CD4-positive, alpha-beta T cell (primary cell): ENCODE measurements at regions not wholly inside any gene's neighbourhood (a gene's known extent, or its start where the extent isn't known, plus 50 kb on each side); places are given as distances from the start of the nearest gene placed in this dataset.

Source experiments
- ATAC-seq: fragments of 200-7000 bp; cut with Tn5 transposase; one replicate; pipeline ENCODE4 v1.10.0; 2022; ENCODE audit warnings: mild to moderate bottlenecking; ENCODE audit not compliant: poor library complexity
- CTCF ChIA-PET: fragments of 350-600 bp; sonication (Branson Sonifier 250); formaldehyde crosslinking; loops from one replicate; lab custom pipeline; 2021; ENCODE audit warnings: antibody characterized with exemption, inconsistent platforms; lab: Charles Lee
- POLR2A ChIA-PET: fragments of 350-600 bp; sonication (Branson Sonifier 250); formaldehyde crosslinking; loops from one replicate; lab custom pipeline; 2021; ENCODE audit warnings: antibody characterized with exemption, inconsistent platforms; lab: Charles Lee
- DNase-seq, 14 experiments: peaks; one replicate each; pipeline ENCODE4 v3.0.0-alpha.2; 2013 to 2020; ENCODE audit warnings: mixed read lengths in 2 of 14
- H3K27ac ChIP-seq, 2 donors: one replicate each; pipeline versions ENCODE4 v1.5.1 to v1.7.0; 2013; ENCODE audit warnings: low read length in 2 of 2, low read depth in 1 of 2, mild to moderate bottlenecking in 1 of 2
- H3K27me3 ChIP-seq, 2 experiments: 1 replicate in 1 of 2; 2 replicates in 1 of 2; pipeline versions ENCODE4 v1.6.1 to v1.7.0; 2013; ENCODE audit warnings: low read length in 2 of 2, control low read depth in 1 of 2, mild to moderate bottlenecking in 1 of 2, moderate library complexity in 1 of 2; ENCODE audit not compliant: insufficient read depth in 2 of 2, control insufficient read depth in 1 of 2
- H3K36me3 ChIP-seq: one replicate; pipeline ENCODE4 v1.6.1; 2013; ENCODE audit warnings: low read length, control low read depth; ENCODE audit not compliant: insufficient read depth
- H3K4me1 ChIP-seq: one replicate; pipeline ENCODE4 v1.6.1; 2013; ENCODE audit warnings: low read length, control low read depth; ENCODE audit not compliant: insufficient read depth
- H3K4me3 ChIP-seq: one replicate; pipeline ENCODE4 v1.5.1; 2013; ENCODE audit warnings: mild to moderate bottlenecking, low read length, moderate library complexity
- H3K9me3 ChIP-seq, 2 experiments: 1 replicate in 1 of 2; 2 replicates in 1 of 2; pipeline versions ENCODE4 v1.6.1 to v1.7.0; 2013; ENCODE audit warnings: low read length in 2 of 2, mild to moderate bottlenecking in 2 of 2, control low read depth in 1 of 2, moderate library complexity in 1 of 2; ENCODE audit not compliant: control insufficient read depth in 1 of 2, insufficient read depth in 1 of 2
- H3K27ac Mint-ChIP-seq: one replicate; pipeline ENCODE4 v1.8.0; 2020; ENCODE audit warnings: mixed read lengths
- H3K27me3 Mint-ChIP-seq: one replicate; pipeline ENCODE4 v1.8.0; 2021; ENCODE audit warnings: mixed read lengths
- H3K36me3 Mint-ChIP-seq: one replicate; pipeline ENCODE4 v1.8.0; 2021; ENCODE audit warnings: low read depth, mixed read lengths
- H3K4me1 Mint-ChIP-seq: one replicate; pipeline ENCODE4 v1.8.0; 2021; ENCODE audit warnings: low read depth, mixed read lengths
- H3K4me3 Mint-ChIP-seq: one replicate; pipeline ENCODE4 v1.8.0; 2020; ENCODE audit warnings: mild to moderate bottlenecking, mixed read lengths
- H3K9me3 Mint-ChIP-seq: one replicate; pipeline ENCODE4 v1.8.0; 2020; ENCODE audit warnings: mixed read lengths
- CTCF ChIP-seq: fragments of 200-600 bp; IDR thresholded peaks from one replicate; pipeline ENCODE4 v1.8.0; 2022; ENCODE audit warnings: antibody characterized with exemption, mild to moderate bottlenecking
- intact Hi-C, 2 experiments: fragments of 100-400 bp; cut with DNase I in 1 of 2; cut with micrococcal nuclease in 1 of 2; formaldehyde crosslinking; loops; one replicate each; pipeline versions ENCODE4 v1.15.1 to v1.9.0; 2023 to 2025; cut with DNase I, micrococcal nuclease

- H3K4me1 Mint-ChIP-seq: peaks cover 48% of the 10 kb centered on the region
- DNase-seq (no peak), ATAC-seq (no peak)
- no peak overlapping the region for H3K27ac ChIP-seq
- H3K27me3 ChIP-seq: no peaks in the 10 kb centered on the region
- H3K27me3 Mint-ChIP-seq: no peaks in the 10 kb centered on the region
- peak overlapping the region; percentile 20 for H3K4me3 Mint-ChIP-seq
- H3K9me3 Mint-ChIP-seq: peaks cover 4% of the 10 kb centered on the region
- intact Hi-C loops: loop anchor here in 1 of 2 experiments (10.0 kb wide), 2 partner anchors 126 to 356 kb away; no protein-coding TSS in a partner anchor
- H3K4me1 ChIP-seq: peaks cover 9% of the 10 kb centered on the region
- H3K4me3 ChIP-seq: no peak overlapping the region
- peaks cover 7% of the 10 kb centered on the region for H3K36me3 Mint-ChIP-seq
- no peaks in the 10 kb centered on the region for H3K9me3 ChIP-seq
- no peaks in the 10 kb centered on the region for H3K36me3 ChIP-seq
- POLR2A ChIA-PET: interaction anchor here (1.3 kb wide), 2 partner anchors 9 to 61 kb away, joined by 3 read pairs; no protein-coding TSS in a partner anchor
- peak overlapping the region; percentile 94 for H3K27ac Mint-ChIP-seq
- CTCF ChIA-PET: interaction anchor here (1.6 kb wide), 1 partner anchor 31 kb away, joined by 3 read pairs; no protein-coding TSS in a partner anchor
- no peak for TF ChIP-seq CTCF
These were observed 232.9 kb upstream of the B3GALT2 start for GRCh38 chr1:193419295-193419694.

DNA sequence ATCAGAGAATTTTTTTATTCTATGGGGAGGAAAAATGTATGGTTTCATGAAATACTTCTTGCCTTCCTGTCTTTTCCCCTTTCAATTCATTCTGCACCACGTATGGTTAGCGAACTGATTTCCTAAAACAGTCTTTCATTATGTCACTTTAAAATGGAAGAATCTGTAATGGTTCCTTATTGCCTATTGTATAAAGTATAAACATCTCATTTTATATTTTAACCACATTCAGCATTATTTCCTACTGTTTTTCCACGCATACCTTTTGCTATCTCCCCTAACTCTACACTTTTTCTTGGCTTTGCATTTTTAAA lies 232.3 kb upstream of the B3GALT2 start:
- peak; percentile 56 for ATAC-seq

DNA sequence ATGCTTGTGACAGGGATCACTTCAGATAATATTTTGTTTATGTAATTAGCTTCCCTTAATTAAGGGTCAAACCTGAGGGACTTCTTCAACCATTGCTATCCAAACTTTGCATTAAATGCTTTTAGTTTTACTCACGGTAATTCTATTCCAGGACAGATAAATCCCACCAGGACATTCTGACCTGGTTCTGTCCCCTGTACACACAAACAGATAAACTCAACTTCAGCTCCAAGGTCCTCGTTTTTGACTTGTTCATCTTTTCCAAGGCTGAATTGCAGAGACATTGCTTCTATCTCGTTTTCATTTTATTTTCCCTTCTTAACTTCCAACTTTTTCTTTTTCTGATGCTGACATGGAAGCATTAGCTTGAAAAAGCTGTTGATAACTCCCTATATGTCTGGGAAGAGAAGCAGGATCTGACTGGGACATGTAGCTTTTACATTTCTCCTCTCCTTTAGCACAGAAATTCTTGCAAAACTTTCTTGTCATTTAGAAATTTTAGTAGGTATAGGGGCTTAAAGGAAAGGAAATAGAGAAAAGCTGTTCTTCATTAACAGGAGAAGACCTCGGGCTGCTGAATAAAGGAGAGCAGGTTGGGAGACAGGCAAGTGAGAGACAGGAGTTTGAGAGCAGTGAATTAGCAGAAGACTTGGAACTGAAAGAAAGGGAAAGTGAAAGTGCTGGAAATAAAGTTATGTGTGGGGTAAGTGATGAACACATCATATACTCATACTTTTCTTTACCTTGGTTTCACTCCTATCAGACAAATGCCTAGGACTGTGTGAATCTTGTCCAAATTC lies 231.7 kb upstream of the B3GALT2 start:
- Mint-ChIP-seq H3K4me1 (peaks cover 51% of the 10 kb centered on the region), H3K27me3 (no peaks in the 10 kb centered on the region), H3K9me3 (peaks cover 4% of the 10 kb centered on the region), H3K4me3 (peak overlapping the region; percentile 88), H3K27ac (peak overlapping the region; percentile 94), H3K36me3 (peaks cover 11% of the 10 kb centered on the region)
- H3K9me3 ChIP-seq: peaks cover 0 to 3% of the 10 kb centered on the region in 2 experiments
- TF ChIP-seq CTCF: no peak
- intact Hi-C loops: loop anchor here in 1 of 2 experiments (10.0 kb wide), 2 partner anchors 127 to 357 kb away; no protein-coding TSS in a partner anchor
- no peaks in the 10 kb centered on the region for H3K36me3 ChIP-seq
- ChIA-PET POLR2A (interaction anchor here (0.9 to 1.3 kb wide), 4 partner anchors 40 to 231 kb away, joined by 3 to 6 read pairs (median 4); partner anchors contain the start of gene B3GALT2), CTCF (interaction anchor here (1.7 kb wide), 1 partner anchor 234 kb away, joined by 3 read pairs; no protein-coding TSS in a partner anchor)
- peak overlapping the region; percentile 56 for H3K4me3 ChIP-seq
- peak; percentile 75 for ATAC-seq
- DNase-seq: peak in 3 of 14 experiments; percentile 63 to 77 (median 63)
- peaks cover 9% of the 10 kb centered on the region for H3K4me1 ChIP-seq
- H3K27ac ChIP-seq: peak overlapping the region; percentile 44 to 46
- H3K27me3 ChIP-seq: no peaks in the 10 kb centered on the region

More for the DNA sequence above, 232.3 kb upstream of the B3GALT2 start:
- H3K27me3 ChIP-seq: no peaks in the 10 kb centered on the region
- H3K4me1 Mint-ChIP-seq: peaks cover 48% of the 10 kb centered on the region
- peak overlapping the region; percentile 56 for H3K4me3 ChIP-seq
- CTCF ChIA-PET: no interaction called here
- H3K27ac Mint-ChIP-seq: peak overlapping the region; percentile 94
- peaks cover 4% of the 10 kb centered on the region for H3K9me3 Mint-ChIP-seq
- POLR2A ChIA-PET: interaction anchor here (0.9 to 1.3 kb wide), 4 partner anchors 40 to 121 kb away, joined by 3 to 6 read pairs (median 4); no protein-coding TSS in a partner anchor
- H3K4me1 ChIP-seq: peaks cover 9% of the 10 kb centered on the region
- DNase-seq: no peak
- peak overlapping the region; percentile 88 for H3K4me3 Mint-ChIP-seq
- intact Hi-C loops: loop anchor here in 1 of 2 experiments (10.0 kb wide), 2 partner anchors 126 to 356 kb away; no protein-coding TSS in a partner anchor
- no peaks in the 10 kb centered on the region for H3K27me3 Mint-ChIP-seq
- peaks cover 7% of the 10 kb centered on the region for H3K36me3 Mint-ChIP-seq
- H3K27ac ChIP-seq: peak overlapping the region in 1 of 2 donors; percentile 46
- H3K36me3 ChIP-seq: no peaks in the 10 kb centered on the region
- no peaks in the 10 kb centered on the region for H3K9me3 ChIP-seq
- no peak for TF ChIP-seq CTCF
